ENCODE measurements at regions not wholly inside any gene's neighbourhood (a gene's known extent, or its start where the extent isn't known, plus 50 kb on each side); places are given as distances from the start of the nearest gene placed in this dataset.

GRCh38 chr12:107590413-107590812 lies 95.2 kb upstream of the PWP1 start:
- TF ChIP-seq, protein P1, sequence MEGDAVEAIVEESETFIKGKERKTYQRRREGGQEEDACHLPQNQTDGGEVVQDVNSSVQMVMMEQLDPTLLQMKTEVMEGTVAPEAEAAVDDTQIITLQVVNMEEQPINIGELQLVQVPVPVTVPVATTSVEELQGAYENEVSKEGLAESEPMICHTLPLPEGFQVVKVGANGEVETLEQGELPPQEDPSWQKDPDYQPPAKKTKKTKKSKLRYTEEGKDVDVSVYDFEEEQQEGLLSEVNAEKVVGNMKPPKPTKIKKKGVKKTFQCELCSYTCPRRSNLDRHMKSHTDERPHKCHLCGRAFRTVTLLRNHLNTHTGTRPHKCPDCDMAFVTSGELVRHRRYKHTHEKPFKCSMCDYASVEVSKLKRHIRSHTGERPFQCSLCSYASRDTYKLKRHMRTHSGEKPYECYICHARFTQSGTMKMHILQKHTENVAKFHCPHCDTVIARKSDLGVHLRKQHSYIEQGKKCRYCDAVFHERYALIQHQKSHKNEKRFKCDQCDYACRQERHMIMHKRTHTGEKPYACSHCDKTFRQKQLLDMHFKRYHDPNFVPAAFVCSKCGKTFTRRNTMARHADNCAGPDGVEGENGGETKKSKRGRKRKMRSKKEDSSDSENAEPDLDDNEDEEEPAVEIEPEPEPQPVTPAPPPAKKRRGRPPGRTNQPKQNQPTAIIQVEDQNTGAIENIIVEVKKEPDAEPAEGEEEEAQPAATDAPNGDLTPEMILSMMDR (conservative IDR thresholded peaks at IDR 0.05; ENCODE audit: low read length) = no peak
- TF ChIP-seq EZH2phosphoT487 (IDR thresholded peaks at IDR 0.05; ENCODE audit: borderline replicate concordance, low read depth, low read length) = no peak
